Glutamatergic neuron (in vitro differentiated cells): ENCODE measurements at regions not wholly inside any gene's neighbourhood (a gene's known extent, or its start where the extent isn't known, plus 50 kb on each side); places are given as distances from the start of the nearest gene placed in this dataset.

Source experiments
- DNase-seq: peaks from one replicate; pipeline ENCODE4 v3.0.0; 2022
- H3K27ac Mint-ChIP-seq: one replicate; pipeline ENCODE4 v1.8.0; 2020; ENCODE audit warnings: mild to moderate bottlenecking, mixed read lengths, inconsistent platforms; ENCODE audit not compliant: unreplicated experiment
- H3K27me3 Mint-ChIP-seq: one replicate; pipeline ENCODE4 v1.8.0; 2020; ENCODE audit warnings: mild to moderate bottlenecking, moderate library complexity, mixed read lengths, inconsistent platforms; ENCODE audit not compliant: unreplicated experiment
- H3K36me3 Mint-ChIP-seq: one replicate; pipeline ENCODE4 v1.8.0; 2020; ENCODE audit warnings: mild to moderate bottlenecking, mixed read lengths, inconsistent platforms; ENCODE audit not compliant: unreplicated experiment
- H3K4me1 Mint-ChIP-seq: one replicate; pipeline ENCODE4 v1.8.0; 2020; ENCODE audit warnings: mild to moderate bottlenecking, low read depth, mixed read lengths, inconsistent platforms; ENCODE audit not compliant: unreplicated experiment
- H3K4me3 Mint-ChIP-seq: one replicate; pipeline ENCODE4 v1.8.0; 2020; ENCODE audit warnings: mild to moderate bottlenecking, mixed read lengths, inconsistent platforms; ENCODE audit not compliant: unreplicated experiment
- H3K9me3 Mint-ChIP-seq: one replicate; pipeline ENCODE4 v1.8.0; 2020; ENCODE audit warnings: mild to moderate bottlenecking, moderate library complexity, mixed read lengths, inconsistent platforms; ENCODE audit not compliant: unreplicated experiment
- CTCF ChIP-seq: fragments of 200-600 bp; sonication (generic); IDR thresholded peaks from one replicate; pipeline ENCODE4 v1.5.0; 2021; ENCODE audit not compliant: partially characterized antibody, unreplicated experiment

GRCh38 chr1:191886977-191887376 lies 271.3 kb upstream of the RGS18 start:
- no peak overlapping the region for H3K4me3 Mint-ChIP-seq
- no peaks in the 10 kb centered on the region for H3K9me3 Mint-ChIP-seq
- H3K27me3 Mint-ChIP-seq = no peaks in the 10 kb centered on the region
- DNase-seq = no peak
- TF ChIP-seq CTCF = no peak
- H3K36me3 Mint-ChIP-seq = no peaks in the 10 kb centered on the region
- H3K4me1 Mint-ChIP-seq = no peaks in the 10 kb centered on the region
- no peak overlapping the region for H3K27ac Mint-ChIP-seq

DNA sequence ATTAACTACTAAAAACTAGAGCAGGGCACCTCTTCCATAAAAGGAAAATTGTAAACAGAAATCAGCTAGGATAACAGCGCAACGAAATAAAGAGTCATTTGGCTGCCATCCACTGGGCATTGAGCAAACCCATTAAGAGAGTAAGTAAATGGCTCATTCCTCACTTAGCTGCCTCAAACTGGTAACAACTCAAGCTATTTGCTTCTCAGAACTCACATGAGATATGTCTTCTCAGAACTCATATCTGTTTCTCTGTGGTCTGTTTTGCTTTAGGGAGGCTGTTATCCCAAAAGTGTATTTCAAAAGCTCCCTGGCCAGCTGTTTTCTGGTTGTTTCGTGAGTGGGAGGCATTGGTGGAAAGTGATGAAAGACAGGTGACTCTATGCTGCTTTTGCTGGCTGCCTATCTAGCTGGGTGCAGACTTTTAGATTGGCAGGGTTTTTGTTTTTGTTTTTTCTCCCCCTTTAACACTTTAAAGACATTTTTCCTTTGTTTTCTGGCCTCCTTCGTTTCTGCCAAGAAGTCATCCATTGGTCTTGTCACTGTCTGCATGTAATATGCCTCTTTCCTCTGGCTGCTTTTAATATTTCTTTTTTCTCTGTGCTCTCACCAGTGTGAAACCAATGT lies 269.2 kb upstream of the RGS18 start:
- DNase-seq = no peak
- H3K27ac Mint-ChIP-seq = no peak overlapping the region

DNA sequence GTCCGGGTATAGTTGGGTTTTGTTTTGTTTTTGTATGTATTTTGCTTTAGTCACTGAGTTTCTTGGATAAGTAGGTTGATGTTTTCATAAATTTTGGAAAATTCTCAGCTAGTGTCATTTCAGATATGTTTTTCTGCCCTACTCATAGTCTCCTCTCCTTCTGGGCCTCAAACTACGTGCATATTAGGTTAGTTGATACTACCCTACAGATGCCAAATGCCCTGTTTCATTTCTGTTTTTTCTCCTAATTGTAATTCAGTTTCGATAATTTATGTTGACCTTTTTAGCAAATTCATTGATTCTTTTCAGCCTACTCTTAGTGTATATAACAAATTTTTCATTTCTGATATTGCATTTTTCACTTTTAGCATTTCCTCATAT lies 268.6 kb upstream of the RGS18 start:
- DNase-seq = no peak
- Mint-ChIP-seq H3K4me3 (no peak overlapping the region), H3K27ac (no peak overlapping the region), H3K4me1 (no peaks in the 10 kb centered on the region), H3K9me3 (no peaks in the 10 kb centered on the region), H3K36me3 (no peaks in the 10 kb centered on the region), H3K27me3 (no peaks in the 10 kb centered on the region)
- no peak for TF ChIP-seq CTCF

More for the DNA sequence above, 269.2 kb upstream of the RGS18 start:
- Mint-ChIP-seq H3K4me1 (no peaks in the 10 kb centered on the region), H3K36me3 (no peaks in the 10 kb centered on the region), H3K27me3 (no peaks in the 10 kb centered on the region), H3K9me3 (no peaks in the 10 kb centered on the region), H3K4me3 (no peak overlapping the region)
- TF ChIP-seq CTCF = no peak

GRCh38 chr1:191890433-191891088 lies 267.7 kb upstream of the RGS18 start:
- TF ChIP-seq CTCF = no peak
- Mint-ChIP-seq H3K36me3 (no peaks in the 10 kb centered on the region), H3K4me3 (no peak overlapping the region), H3K27me3 (no peaks in the 10 kb centered on the region), H3K27ac (no peak overlapping the region), H3K4me1 (no peaks in the 10 kb centered on the region), H3K9me3 (no peaks in the 10 kb centered on the region)
- no peak for DNase-seq

DNA sequence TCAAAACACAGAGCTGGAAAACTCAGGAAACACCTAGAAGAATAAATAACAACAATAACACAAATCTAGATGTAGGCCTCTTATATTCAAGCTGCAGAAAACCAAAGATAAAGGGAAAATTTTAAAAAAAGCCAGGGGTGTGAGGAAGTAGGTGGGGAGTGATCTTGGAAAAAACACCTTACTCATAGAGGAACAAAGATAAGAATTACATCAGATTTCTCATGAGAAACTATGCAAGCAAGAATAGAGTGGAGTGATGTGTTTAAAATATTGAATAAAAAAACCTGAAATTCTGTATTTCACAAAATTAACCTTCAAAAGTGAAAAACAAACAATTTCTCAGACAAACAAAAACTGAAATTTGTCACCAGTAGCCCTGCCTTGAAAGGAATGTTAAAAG lies 265.5 kb upstream of the RGS18 start:
- Mint-ChIP-seq H3K27ac (no peak overlapping the region), H3K27me3 (no peaks in the 10 kb centered on the region), H3K4me1 (no peaks in the 10 kb centered on the region), H3K9me3 (no peaks in the 10 kb centered on the region), H3K4me3 (no peak overlapping the region), H3K36me3 (no peaks in the 10 kb centered on the region)
- DNase-seq = no peak
- no peak for TF ChIP-seq CTCF
